T-cell (primary cell): ENCODE measurements at regions not wholly inside any gene's neighbourhood (a gene's known extent, or its start where the extent isn't known, plus 50 kb on each side); places are given as distances from the start of the nearest gene placed in this dataset.

Source experiments
- ATAC-seq, 4 experiments: fragments of 200-7000 bp in 3 of 4; fragments of 150-1000 bp in 1 of 4; cut with Tn5 transposase; replicated peaks in 1 of 4; 1 replicate in 3 of 4; 2 replicates in 1 of 4; pipeline ENCODE4 v1.10.0; 2021; ENCODE audit warnings: moderate library complexity in 3 of 4, mild to moderate bottlenecking in 2 of 4, moderate number of reproducible peaks in 1 of 4
- CTCF ChIA-PET, 2 donors: fragments of 300-600 bp; sonication (Branson Sonifier 250); formaldehyde crosslinking; loops; one replicate each; lab custom pipeline; 2022; ENCODE audit warnings: antibody characterized with exemption in 2 of 2; lab: Charles Lee
- POLR2A ChIA-PET, 2 donors: fragments of 300-600 bp; sonication (Branson Sonifier 250); formaldehyde crosslinking; loops; one replicate each; lab custom pipeline; 2022; ENCODE audit warnings: antibody characterized with exemption in 2 of 2; lab: Charles Lee
- DNase-seq, 35 experiments: peaks; one replicate each; pipeline versions ENCODE4 v3.0.0 to v3.0.0-alpha.2; 2013 to 2023
- H3K27ac ChIP-seq: one replicate; pipeline ENCODE4 v1.5.1; 2013; ENCODE audit warnings: low read length
- H3K27me3 ChIP-seq, 2 experiments: replicated peaks in 1 of 2; 1 replicate in 1 of 2; 2 replicates in 1 of 2; pipeline versions ENCODE4 v1.6.1 to v1.7.0; 2013; ENCODE audit warnings: low read length in 1 of 2, mixed read lengths in 1 of 2; ENCODE audit not compliant: control insufficient read depth in 2 of 2, insufficient read depth in 2 of 2; ENCODE audit errors: extremely low read depth in 1 of 2
- H3K36me3 ChIP-seq, 2 donors: 1 replicate in 1 of 2; 2 replicates in 1 of 2; pipeline versions ENCODE4 v1.6.1 to v1.7.0; 2013; ENCODE audit warnings: low read length in 1 of 2; ENCODE audit not compliant: control insufficient read depth in 2 of 2, insufficient read depth in 1 of 2; ENCODE audit errors: extremely low read depth in 1 of 2
- H3K4me1 ChIP-seq, 2 experiments: 1 replicate in 1 of 2; 2 replicates in 1 of 2; pipeline versions ENCODE4 v1.6.1 to v1.7.0; 2013; ENCODE audit warnings: low read length in 2 of 2, mixed read lengths in 1 of 2; ENCODE audit not compliant: insufficient read depth in 2 of 2, control insufficient read depth in 1 of 2; ENCODE audit errors: extremely low read depth in 1 of 2
- H3K4me3 ChIP-seq, 2 donors: 1 replicate in 1 of 2; 2 replicates in 1 of 2; pipeline versions ENCODE4 v1.5.1 to v1.7.0; 2013; ENCODE audit warnings: mild to moderate bottlenecking in 2 of 2, low read length in 1 of 2, moderate library complexity in 1 of 2; ENCODE audit not compliant: control insufficient read depth in 1 of 2; ENCODE audit errors: extremely low read depth in 1 of 2
- H3K9me3 ChIP-seq: 2 replicates; pipeline ENCODE4 v1.7.0; 2013
- H3K27ac Mint-ChIP-seq, 2 donors: one replicate each; pipeline ENCODE4 v1.8.0; 2020 to 2021; ENCODE audit warnings: mild to moderate bottlenecking in 2 of 2, mixed read lengths in 2 of 2
- H3K27me3 Mint-ChIP-seq, 2 donors: one replicate each; pipeline ENCODE4 v1.8.0; 2021 to 2022; ENCODE audit warnings: mixed read lengths in 2 of 2
- H3K36me3 Mint-ChIP-seq: one replicate; pipeline ENCODE4 v1.8.0; 2021; ENCODE audit warnings: mixed read lengths
- H3K4me1 Mint-ChIP-seq, 3 donors: one replicate each; pipeline ENCODE4 v1.8.0; 2020 to 2022; ENCODE audit warnings: mixed read lengths in 3 of 3, mild to moderate bottlenecking in 1 of 3
- H3K4me3 Mint-ChIP-seq, 3 donors: one replicate each; pipeline ENCODE4 v1.8.0; 2020 to 2022; ENCODE audit warnings: mild to moderate bottlenecking in 3 of 3, mixed read lengths in 3 of 3, moderate library complexity in 3 of 3
- H3K9me3 Mint-ChIP-seq, 3 donors: one replicate each; pipeline ENCODE4 v1.8.0; 2020 to 2022; ENCODE audit warnings: mixed read lengths in 3 of 3
- WGBS: methylation state at CpG from one replicate; pipeline ENCODE4 v1.1.5; 2013; ENCODE audit warnings: missing lambda C conversion rate; ENCODE audit not compliant: insufficient coverage; 5-methylcytosine and 5-hydroxymethylcytosine counted together

GRCh38 chr10:3538291-3538655 is 246.7 kb downstream of the KLF6 start:
- Histone ChIP-seq H3K27ac (no peak overlapping the region), H3K4me3 (no peak overlapping the region), H3K4me1 (no peaks in the 10 kb centered on the region), H3K9me3 (no peaks in the 10 kb centered on the region), H3K27me3 (no peaks in the 10 kb centered on the region), H3K36me3 (no peaks in the 10 kb centered on the region)
- DNase-seq: no peak
- Mint-ChIP-seq H3K4me1 (no peaks in the 10 kb centered on the region), H3K27ac (no peak overlapping the region), H3K36me3 (no peaks in the 10 kb centered on the region), H3K27me3 (no peaks in the 10 kb centered on the region), H3K9me3 (no peaks in the 10 kb centered on the region), H3K4me3 (no peak overlapping the region)
- WGBS: 95% methylated on average over 3 of the region's 6 CpGs
- POLR2A ChIA-PET: no interaction called here
- CTCF ChIA-PET: no interaction called here
- ATAC-seq: no peak

- no peaks in the 10 kb centered on the region for H3K36me3 ChIP-seq
- no peaks in the 10 kb centered on the region for H3K9me3 Mint-ChIP-seq
- H3K4me3 ChIP-seq: no peak overlapping the region
- H3K4me1 ChIP-seq: no peaks in the 10 kb centered on the region
- no peak overlapping the region for H3K27ac Mint-ChIP-seq
- H3K9me3 ChIP-seq: no peaks in the 10 kb centered on the region
- no peaks in the 10 kb centered on the region for H3K27me3 Mint-ChIP-seq
- POLR2A ChIA-PET: no interaction called here
- no peak overlapping the region for H3K4me3 Mint-ChIP-seq
- no peak overlapping the region for H3K27ac ChIP-seq
- H3K4me1 Mint-ChIP-seq: no peaks in the 10 kb centered on the region
- 97% methylated on average over 3 of the region's 3 CpGs for WGBS
- H3K27me3 ChIP-seq: peaks cover 0 to 2% of the 10 kb centered on the region in 2 experiments
- CTCF ChIA-PET: no interaction called here
- ATAC-seq (no peak), DNase-seq (no peak)
- no peaks in the 10 kb centered on the region for H3K36me3 Mint-ChIP-seq
These were observed 247.5 kb downstream of the KLF6 start for GRCh38 chr10:3537518-3537917.

- no peaks in the 10 kb centered on the region for H3K9me3 ChIP-seq
- H3K27ac ChIP-seq: no peak overlapping the region
- no peaks in the 10 kb centered on the region for H3K4me1 Mint-ChIP-seq
- ChIA-PET CTCF (no interaction called here), POLR2A (interaction anchor here in 1 of 2 donors (0.6 kb wide), 1 partner anchor 67 kb away, joined by 4 read pairs; no protein-coding TSS in a partner anchor)
- peaks cover 0 to 5% of the 10 kb centered on the region in 2 experiments for H3K27me3 ChIP-seq
- H3K27me3 Mint-ChIP-seq: no peaks in the 10 kb centered on the region
- H3K27ac Mint-ChIP-seq: no peak overlapping the region
- no peak for ATAC-seq
- H3K4me3 ChIP-seq: no peak overlapping the region
- no peaks in the 10 kb centered on the region for H3K36me3 ChIP-seq
- H3K4me3 Mint-ChIP-seq: no peak overlapping the region
- no peaks in the 10 kb centered on the region for H3K4me1 ChIP-seq
- H3K9me3 Mint-ChIP-seq: no peaks in the 10 kb centered on the region
- DNase-seq: no peak
- H3K36me3 Mint-ChIP-seq: no peaks in the 10 kb centered on the region
- 97% methylated on average over 5 of the region's 7 CpGs for WGBS
These were observed 250.0 kb downstream of the KLF6 start for GRCh38 chr10:3535001-3535400.

- Histone ChIP-seq H3K9me3 (no peaks in the 10 kb centered on the region), H3K4me1 (no peaks in the 10 kb centered on the region), H3K27ac (no peak overlapping the region), H3K4me3 (no peak overlapping the region), H3K36me3 (no peaks in the 10 kb centered on the region), H3K27me3 (peaks cover 0 to 5% of the 10 kb centered on the region in 2 experiments)
- H3K4me3 Mint-ChIP-seq: no peak overlapping the region
- DNase-seq: no peak
- 92% methylated on average over 10 of the region's 10 CpGs for WGBS
- H3K27me3 Mint-ChIP-seq: no peaks in the 10 kb centered on the region
- no peaks in the 10 kb centered on the region for H3K9me3 Mint-ChIP-seq
- no peak overlapping the region for H3K27ac Mint-ChIP-seq
- ChIA-PET CTCF (interaction anchor here in 1 of 2 donors (0.6 kb wide), 1 partner anchor 62 kb away, joined by 3 read pairs; no protein-coding TSS in a partner anchor), POLR2A (interaction anchor here in 1 of 2 donors (0.6 kb wide), 1 partner anchor 66 kb away, joined by 4 read pairs; no protein-coding TSS in a partner anchor)
- ATAC-seq: no peak
- H3K4me1 Mint-ChIP-seq: no peaks in the 10 kb centered on the region
- no peaks in the 10 kb centered on the region for H3K36me3 Mint-ChIP-seq
These were observed 250.6 kb downstream of the KLF6 start for GRCh38 chr10:3534433-3534832.

- Mint-ChIP-seq H3K9me3 (no peaks in the 10 kb centered on the region), H3K4me3 (no peak overlapping the region)
- no peaks in the 10 kb centered on the region for H3K4me1 ChIP-seq
These were observed 251.7 kb downstream of the KLF6 start for GRCh38 chr10:3533296-3533695.

DNA sequence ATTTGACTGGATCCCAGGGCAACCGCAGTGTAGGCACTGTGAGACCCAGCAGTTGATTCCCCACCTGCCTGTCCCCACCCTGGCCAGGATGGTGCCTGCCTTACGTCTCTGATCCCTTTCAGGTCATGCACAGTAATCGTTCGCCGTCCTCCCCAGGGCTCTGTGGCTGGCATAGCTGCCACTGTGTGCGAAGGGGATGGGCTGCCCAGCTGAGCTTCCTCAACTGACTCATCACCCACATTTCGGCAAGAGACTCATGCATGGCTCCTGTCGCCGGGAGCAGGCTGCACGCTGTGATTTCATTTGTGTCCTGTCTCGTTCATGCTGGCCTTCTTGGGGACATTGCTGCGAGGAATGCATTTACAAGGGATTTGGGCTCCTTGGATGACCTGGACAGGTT is 252.4 kb downstream of the KLF6 start:
- Histone ChIP-seq H3K27me3 (peaks cover 0 to 5% of the 10 kb centered on the region in 2 experiments), H3K9me3 (no peaks in the 10 kb centered on the region), H3K4me3 (no peak overlapping the region), H3K36me3 (no peaks in the 10 kb centered on the region), H3K4me1 (no peaks in the 10 kb centered on the region), H3K27ac (no peak overlapping the region)
- Mint-ChIP-seq H3K27ac (no peak overlapping the region), H3K36me3 (no peaks in the 10 kb centered on the region), H3K4me1 (no peaks in the 10 kb centered on the region), H3K9me3 (no peaks in the 10 kb centered on the region), H3K27me3 (no peaks in the 10 kb centered on the region), H3K4me3 (no peak overlapping the region)
- ChIA-PET CTCF (no interaction called here), POLR2A (no interaction called here)
- WGBS: 92% methylated on average over 10 of the region's 12 CpGs
- DNase-seq (no peak), ATAC-seq (no peak)

More at GRCh38 chr10:3533296-3533695, 251.7 kb downstream of the KLF6 start:
- no peak for ATAC-seq
- no peaks in the 10 kb centered on the region for H3K27me3 Mint-ChIP-seq
- Histone ChIP-seq H3K36me3 (no peaks in the 10 kb centered on the region), H3K4me3 (no peak overlapping the region), H3K27me3 (peaks cover 0 to 5% of the 10 kb centered on the region in 2 experiments), H3K9me3 (no peaks in the 10 kb centered on the region), H3K27ac (no peak overlapping the region)
- H3K27ac Mint-ChIP-seq: no peak overlapping the region
- POLR2A ChIA-PET: no interaction called here
- no peak for DNase-seq
- H3K4me1 Mint-ChIP-seq: no peaks in the 10 kb centered on the region
- H3K36me3 Mint-ChIP-seq: no peaks in the 10 kb centered on the region
- CTCF ChIA-PET: no interaction called here
- 38% methylated on average over 1 of the region's 3 CpGs for WGBS

GRCh38 chr10:3531670-3532069 is 253.3 kb downstream of the KLF6 start:
- Mint-ChIP-seq H3K27me3 (no peaks in the 10 kb centered on the region), H3K27ac (no peak overlapping the region), H3K4me3 (no peak overlapping the region), H3K9me3 (no peaks in the 10 kb centered on the region), H3K4me1 (peaks cover 0 to 2% (median 0%) of the 10 kb centered on the region in 3 donors), H3K36me3 (no peaks in the 10 kb centered on the region)
- DNase-seq (no peak), ATAC-seq (no peak)
- Histone ChIP-seq H3K4me1 (no peaks in the 10 kb centered on the region), H3K4me3 (no peak overlapping the region), H3K27ac (no peak overlapping the region), H3K36me3 (no peaks in the 10 kb centered on the region), H3K9me3 (no peaks in the 10 kb centered on the region), H3K27me3 (peaks cover 0 to 5% of the 10 kb centered on the region in 2 experiments)
- 78% methylated on average over 2 of the region's 5 CpGs for WGBS
- CTCF ChIA-PET: no interaction called here
- POLR2A ChIA-PET: no interaction called here
